ENCODE measurements at regions not wholly inside any gene's neighbourhood (a gene's known extent, or its start where the extent isn't known, plus 50 kb on each side); places are given as distances from the start of the nearest gene placed in this dataset.

- DNase-seq, result no peak
Observed at GRCh38 chr2:239522002-239522739, 121.4 kb upstream of the HDAC4 start.

GRCh38 chr2:239521518-239521815 lies 120.6 kb upstream of the HDAC4 start:
- DNase-seq, result no peak

DNA sequence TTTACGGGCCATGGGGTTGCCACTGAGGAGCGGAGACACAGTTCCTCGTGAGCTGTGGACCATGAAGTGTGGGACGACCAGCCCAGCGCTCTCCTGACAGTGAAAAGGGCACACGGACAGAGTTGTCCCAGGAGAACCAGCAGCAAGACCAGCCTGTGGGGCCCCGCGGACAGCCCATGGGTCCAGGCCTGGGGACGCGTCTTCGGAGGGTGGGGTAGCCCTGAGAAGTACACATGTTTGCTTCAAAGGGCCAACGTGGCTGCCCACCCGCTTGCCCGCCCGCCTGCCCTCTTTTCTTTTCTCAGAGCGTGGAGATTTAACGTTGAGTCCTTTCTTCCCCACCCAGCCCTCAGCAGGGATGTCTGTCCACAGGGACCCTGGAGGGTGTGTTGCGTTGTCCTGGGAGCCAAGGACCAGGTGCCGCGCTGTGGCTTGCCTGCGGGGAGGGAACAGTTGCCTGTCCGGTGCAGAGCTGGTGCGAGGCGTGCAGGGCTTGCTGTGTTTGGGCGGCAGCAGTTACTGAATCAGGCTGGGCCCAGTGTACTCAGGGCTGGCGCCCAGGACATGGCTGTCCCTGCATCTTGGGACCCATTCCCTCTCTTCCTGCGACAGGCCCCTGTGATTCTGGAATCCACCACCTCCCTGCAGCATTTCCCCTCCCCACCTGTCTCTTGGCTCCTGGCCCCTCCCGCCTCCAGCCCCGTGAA lies 120.1 kb upstream of the HDAC4 start:
- DNase-seq, result no peak

DNA sequence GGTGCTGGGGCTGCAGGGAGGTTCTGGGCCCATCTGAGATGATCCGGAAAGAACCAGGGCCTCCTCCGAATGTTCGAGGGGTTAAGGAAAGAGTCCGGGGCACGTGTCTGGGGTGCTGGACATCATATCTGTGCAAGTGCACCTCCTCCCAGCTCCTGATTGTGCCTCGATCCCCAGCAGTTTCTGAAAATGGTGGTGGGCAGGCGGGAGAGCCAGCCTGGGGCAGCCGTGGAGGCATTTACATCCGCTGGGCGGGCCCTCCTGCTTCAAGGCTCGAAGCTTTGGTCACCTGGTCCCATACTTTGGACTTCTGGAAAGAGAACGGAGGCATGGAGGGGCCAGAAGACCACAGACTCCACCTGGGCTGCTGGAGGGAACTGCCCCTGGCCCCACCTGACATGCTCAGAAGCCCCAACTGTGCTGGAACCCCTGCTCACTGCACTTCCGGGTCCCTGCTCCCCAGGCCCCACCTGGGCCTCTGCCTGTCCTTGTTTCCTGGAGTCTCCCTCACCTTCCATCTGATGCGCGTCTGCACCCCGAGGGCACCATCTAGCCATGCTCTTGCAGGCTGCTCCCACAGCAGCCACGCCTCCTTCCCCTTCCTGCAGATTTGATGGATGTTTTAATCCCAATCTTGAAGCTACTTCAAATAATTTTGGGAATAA lies 119.2 kb upstream of the HDAC4 start:
- DNase-seq, result no peak

DNA sequence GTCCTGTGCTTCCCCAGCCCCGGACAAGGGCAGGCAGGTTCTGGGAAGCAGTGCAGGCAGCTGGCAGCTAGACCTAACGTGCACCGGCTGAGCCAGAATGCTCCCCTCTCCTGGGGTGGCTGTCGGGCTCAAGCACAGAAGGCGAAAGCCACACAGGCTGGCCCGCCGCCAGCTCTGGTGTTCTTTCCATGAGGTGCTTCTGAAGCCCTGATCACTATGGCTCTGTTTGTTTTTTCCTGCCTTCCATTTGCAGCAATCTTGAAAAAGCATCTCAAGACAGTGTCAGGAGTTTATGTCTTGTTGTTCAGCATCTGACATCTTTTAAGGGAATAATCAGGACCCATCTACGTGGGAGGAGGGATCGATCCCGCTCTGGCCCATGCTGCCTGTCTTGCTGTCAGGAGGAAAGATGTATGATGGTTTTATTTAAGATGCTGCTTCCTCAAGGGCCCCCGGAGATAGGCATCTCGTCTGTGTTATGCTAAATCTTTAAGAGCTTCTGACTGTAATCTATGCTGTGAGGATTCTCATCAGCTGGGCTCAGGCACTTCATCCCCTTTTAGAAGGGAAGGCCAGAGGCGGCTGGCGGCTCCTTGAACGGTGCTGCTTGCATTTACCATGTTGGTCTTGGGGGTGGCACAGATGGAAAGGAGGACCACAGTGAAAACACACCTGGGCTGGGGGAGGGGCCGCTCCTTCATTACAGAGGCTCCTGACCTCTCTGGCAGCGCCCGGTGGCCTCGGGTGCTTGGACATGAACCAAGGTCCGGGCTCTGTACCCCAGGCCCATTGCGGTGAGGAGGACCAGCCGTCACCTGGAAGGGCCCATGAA lies 118.5 kb upstream of the HDAC4 start:
- no peak for DNase-seq

GRCh38 chr2:239518286-239519088 lies 117.7 kb upstream of the HDAC4 start:
- no peak for DNase-seq

GRCh38 chr2:239517686-239518085 lies 116.9 kb upstream of the HDAC4 start:
- no peak for DNase-seq

- DNase-seq, result no peak
Observed at GRCh38 chr2:239516954-239517305, 116.1 kb upstream of the HDAC4 start.

GRCh38 chr2:239516286-239516953 lies 115.6 kb upstream of the HDAC4 start:
- DNase-seq, result no peak

DNA sequence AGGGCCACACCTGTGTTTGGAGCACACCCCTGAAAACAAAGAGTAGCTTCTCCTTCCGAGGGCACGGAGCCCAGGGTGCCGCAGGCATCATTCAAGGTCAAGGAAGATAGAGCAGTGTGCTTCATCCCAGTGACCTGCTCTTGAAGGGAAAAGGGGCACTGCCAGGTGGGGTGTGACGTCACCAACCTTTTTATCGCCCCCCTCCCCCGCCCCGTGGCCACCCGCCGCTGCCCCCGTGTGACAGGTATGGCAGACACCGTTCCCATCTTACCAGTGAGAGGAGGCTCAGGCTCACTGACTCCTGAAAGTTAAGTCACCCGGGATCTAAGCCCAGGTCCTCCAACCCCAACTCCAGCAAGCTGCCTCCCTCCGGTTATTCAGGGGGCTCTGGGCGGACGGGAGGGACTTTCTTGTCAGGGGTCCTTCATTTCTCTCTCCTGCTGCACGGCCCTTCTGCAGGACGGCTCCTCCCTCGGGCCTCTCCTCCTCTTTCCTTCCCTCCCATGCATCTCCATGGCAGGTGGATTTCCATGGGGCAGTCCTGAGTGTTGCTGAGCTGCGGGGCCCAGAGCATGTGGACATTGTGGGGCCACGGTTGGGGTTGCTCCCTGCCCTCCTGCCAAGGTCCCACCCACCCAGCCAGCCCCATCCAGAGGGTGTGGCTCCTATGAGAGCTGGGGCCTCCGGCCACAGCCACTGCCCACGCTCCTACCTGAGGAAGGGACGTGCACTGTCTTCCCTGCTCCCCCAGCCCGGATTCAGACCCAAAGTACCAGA lies 114.1 kb upstream of the HDAC4 start:
- DNase-seq, result no peak

DNA sequence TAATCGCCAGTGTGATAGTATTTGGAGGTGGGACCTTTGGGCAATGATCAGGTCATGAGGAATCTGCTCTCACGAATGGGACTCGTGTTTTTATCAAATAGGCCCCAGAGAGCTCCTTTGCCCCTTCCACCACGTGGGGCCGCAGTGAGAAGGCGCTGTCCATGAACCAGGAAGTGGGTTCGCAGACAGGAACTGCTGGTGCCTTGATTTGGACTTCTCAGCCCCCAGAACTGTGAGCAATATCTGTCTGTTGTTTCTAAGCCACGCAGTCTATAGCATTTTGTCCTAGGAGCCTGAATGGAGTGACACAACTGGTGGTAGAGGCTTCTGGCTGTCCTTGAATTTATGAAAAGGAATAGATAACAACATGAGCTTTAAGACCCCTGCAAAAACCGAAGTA lies 111.2 kb upstream of the HDAC4 start:
- DNase-seq, result no peak

- DNase-seq, result no peak
Observed at GRCh38 chr2:239509373-239510143, 108.7 kb upstream of the HDAC4 start.

- DNase-seq, result no peak
Observed at GRCh38 chr2:239508261-239508660, 107.4 kb upstream of the HDAC4 start.

DNA sequence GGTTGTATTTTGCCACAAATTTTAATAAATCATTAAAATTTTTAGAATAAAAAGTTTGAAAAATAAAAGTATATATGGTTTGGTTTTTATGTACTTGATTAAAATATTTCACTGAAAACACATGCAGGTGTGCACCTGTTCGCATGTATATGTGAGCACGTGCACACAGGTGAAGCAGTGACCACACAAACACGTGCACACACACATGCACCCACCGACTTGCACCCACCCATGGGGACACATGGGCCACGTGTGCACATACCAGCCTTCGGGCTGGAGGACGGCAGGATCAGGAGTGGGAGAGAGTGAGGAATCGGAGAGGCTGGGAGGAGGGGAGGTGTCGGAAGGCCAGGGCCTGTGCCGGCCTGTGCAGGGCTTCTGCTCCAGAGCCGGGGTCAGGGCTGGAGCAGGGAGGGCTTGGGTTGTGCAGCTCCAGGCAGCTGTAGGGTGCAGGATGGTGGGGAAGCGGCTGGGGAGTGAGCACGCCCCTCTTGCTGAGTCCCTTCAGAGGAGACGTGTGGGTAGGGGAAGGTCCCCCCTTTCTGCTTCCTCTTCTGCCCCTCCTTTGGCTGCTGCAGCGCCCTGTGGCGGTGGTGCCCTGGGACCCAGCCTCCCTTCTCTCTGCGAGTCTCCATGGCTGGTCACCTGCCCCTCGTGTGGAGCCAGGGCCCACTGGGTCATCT lies 106.9 kb upstream of the HDAC4 start:
- DNase-seq, result no peak

DNA sequence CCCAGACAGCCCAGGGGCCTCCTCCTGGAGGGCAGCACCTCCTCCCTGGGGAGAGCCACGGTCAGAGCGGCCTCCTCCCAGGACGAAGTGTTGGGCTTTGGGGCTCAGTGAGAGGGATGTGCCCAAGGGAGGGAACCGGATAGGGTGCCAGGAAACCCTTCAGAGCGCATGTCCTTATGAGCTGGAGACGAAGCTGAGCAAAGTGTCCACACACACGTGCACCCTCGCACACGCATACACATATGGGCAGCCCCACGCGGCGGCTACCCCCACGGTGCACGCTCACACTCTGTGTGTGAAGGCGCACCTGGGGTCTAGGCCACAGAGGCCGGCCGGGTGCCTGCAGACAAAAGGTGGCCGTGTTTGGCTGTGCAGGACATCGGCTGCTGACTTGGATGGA lies 106.1 kb upstream of the HDAC4 start:
- no peak for DNase-seq

DNA sequence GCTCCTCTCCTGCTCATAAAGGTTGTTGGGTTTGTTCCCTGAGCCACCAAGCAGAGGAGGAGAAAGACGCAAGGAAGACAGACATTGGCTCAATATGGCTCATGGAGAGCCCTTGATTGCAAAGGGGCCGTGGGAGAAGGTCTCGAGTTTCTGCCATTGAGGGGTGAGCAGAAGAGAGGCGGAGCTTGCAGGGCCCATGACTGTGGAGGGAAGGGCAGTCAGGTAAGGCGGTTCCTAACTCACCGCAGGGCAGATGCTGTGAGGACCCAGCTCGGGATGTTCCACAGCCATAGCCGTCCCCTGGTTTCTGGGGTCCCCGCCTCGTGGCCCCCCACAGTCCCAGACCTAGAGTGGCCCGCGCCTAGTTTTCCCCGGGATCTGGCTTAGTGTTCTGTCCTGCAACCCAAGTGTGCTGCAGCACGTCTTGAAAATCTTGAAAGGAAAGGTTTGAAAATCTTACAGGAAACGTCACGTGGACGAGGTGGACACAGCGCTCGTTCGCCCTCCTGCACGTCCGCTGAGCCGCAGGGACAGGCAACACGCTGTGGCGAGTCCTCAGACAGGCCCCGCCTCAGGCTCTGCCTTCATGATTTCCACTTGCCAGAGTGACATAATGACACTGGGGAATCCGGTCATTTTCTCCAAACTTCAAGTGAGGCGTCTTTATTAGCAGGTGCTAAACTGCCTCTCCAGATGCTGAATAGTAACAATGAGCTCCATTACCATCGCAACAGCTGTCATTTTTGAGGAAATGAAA lies 105.5 kb upstream of the HDAC4 start:
- DNase-seq, result no peak

GRCh38 chr2:239504643-239505235 lies 103.9 kb upstream of the HDAC4 start:
- DNase-seq, result no peak

DNA sequence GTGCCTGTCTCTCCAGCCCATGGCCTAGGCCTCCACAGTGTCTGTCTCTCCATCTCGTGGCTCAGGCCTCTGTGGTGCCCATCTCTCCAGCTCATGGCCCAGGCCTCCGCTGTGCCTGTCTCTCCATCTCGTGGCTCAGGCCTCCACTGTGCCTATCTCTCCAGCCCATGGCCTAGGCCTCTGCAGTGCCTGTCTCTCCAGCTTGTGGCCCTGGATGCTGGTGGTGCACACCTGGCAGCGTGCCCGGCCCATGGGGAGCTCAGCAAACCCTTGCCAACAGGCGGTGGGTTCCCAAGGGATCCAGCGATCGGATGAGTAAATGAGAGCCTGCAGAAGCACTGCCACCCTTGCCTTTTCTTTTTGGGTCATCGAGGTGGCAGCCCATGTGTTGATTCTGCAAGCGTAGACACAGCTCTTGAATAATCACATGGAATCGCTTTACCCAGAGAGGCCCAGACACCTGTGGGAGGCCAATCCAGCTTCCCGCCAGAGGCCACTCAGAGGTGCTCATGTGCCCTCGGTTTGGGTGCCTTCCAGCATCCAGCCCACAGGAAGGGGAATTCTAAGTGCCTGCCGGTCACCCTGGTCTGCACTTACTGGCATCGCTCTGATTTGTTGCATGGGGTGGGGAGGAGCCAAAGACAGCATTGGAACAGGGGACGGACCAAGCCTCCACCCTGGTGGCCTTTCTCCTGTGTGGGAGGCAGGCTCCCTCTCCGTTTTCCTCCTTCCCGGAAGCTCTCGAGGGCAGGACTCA lies 101.8 kb upstream of the HDAC4 start:
- DNase-seq, result no peak
